CD4-positive, alpha-beta memory T cell (primary cell): ENCODE measurements at regions not wholly inside any gene's neighbourhood (a gene's known extent, or its start where the extent isn't known, plus 50 kb on each side); places are given as distances from the start of the nearest gene placed in this dataset.

Experiments
- CTCF ChIA-PET: fragments of 350-600 bp; sonication (Branson Sonifier 250); formaldehyde crosslinking; loops from one replicate; lab custom pipeline; 2021; ENCODE audit warnings: inconsistent platforms; ENCODE audit not compliant: partially characterized antibody; lab: Charles Lee
- POLR2A ChIA-PET: fragments of 350-600 bp; sonication (Branson Sonifier 250); formaldehyde crosslinking; loops from one replicate; lab custom pipeline; 2021; ENCODE audit not compliant: partially characterized antibody; lab: Charles Lee
- DNase-seq, 5 donors: peaks; one replicate each; pipeline versions ENCODE4 v3.0.0 to v3.0.0-alpha.2; 2020 to 2022; ENCODE audit warnings: mixed read lengths in 1 of 5
- H3K27ac ChIP-seq: one replicate; pipeline ENCODE4 v1.7.0; 2013; ENCODE audit warnings: low read depth, low read length
- H3K27me3 ChIP-seq: 2 replicates; pipeline ENCODE4 v1.7.0; 2013; ENCODE audit warnings: mild to moderate bottlenecking, low read length, moderate library complexity; ENCODE audit not compliant: insufficient read depth
- H3K36me3 ChIP-seq: 2 replicates; pipeline ENCODE4 v1.7.0; 2013; ENCODE audit warnings: mild to moderate bottlenecking, low read length, moderate library complexity; ENCODE audit not compliant: insufficient read depth
- H3K4me1 ChIP-seq: 2 replicates; pipeline ENCODE4 v1.7.0; 2013; ENCODE audit warnings: mild to moderate bottlenecking, low read length, moderate library complexity; ENCODE audit not compliant: insufficient read depth
- H3K4me3 ChIP-seq, 2 donors: one replicate each; pipeline ENCODE4 v1.7.0; 2013; ENCODE audit warnings: low read length in 2 of 2, mild to moderate bottlenecking in 1 of 2
- H3K9me3 ChIP-seq, 2 donors: one replicate each; pipeline ENCODE4 v1.7.0; 2013; ENCODE audit warnings: low read length in 2 of 2, control low read depth in 1 of 2; ENCODE audit not compliant: control insufficient read depth in 1 of 2
- H3K27ac Mint-ChIP-seq, 7 donors: one replicate each; pipeline ENCODE4 v1.8.0; 2020 to 2021; ENCODE audit warnings: mixed read lengths in 7 of 7, mild to moderate bottlenecking in 6 of 7, inconsistent platforms in 3 of 7, moderate library complexity in 3 of 7
- H3K27me3 Mint-ChIP-seq, 2 donors: one replicate each; pipeline ENCODE4 v1.8.0; 2020 to 2021; ENCODE audit warnings: mixed read lengths in 2 of 2
- H3K36me3 Mint-ChIP-seq, 2 donors: one replicate each; pipeline ENCODE4 v1.8.0; 2020 to 2021; ENCODE audit warnings: mixed read lengths in 2 of 2, inconsistent platforms in 1 of 2, mild to moderate bottlenecking in 1 of 2
- H3K4me1 Mint-ChIP-seq, 4 donors: one replicate each; pipeline ENCODE4 v1.8.0; 2020 to 2021; ENCODE audit warnings: mixed read lengths in 4 of 4, mild to moderate bottlenecking in 1 of 4
- H3K4me3 Mint-ChIP-seq, 8 donors: one replicate each; pipeline ENCODE4 v1.8.0; 2020 to 2021; ENCODE audit warnings: mixed read lengths in 8 of 8, mild to moderate bottlenecking in 7 of 8, moderate library complexity in 6 of 8, inconsistent platforms in 3 of 8
- H3K9me3 Mint-ChIP-seq, 8 donors: one replicate each; pipeline ENCODE4 v1.8.0; 2020 to 2021; ENCODE audit warnings: mixed read lengths in 8 of 8, mild to moderate bottlenecking in 5 of 8, inconsistent platforms in 3 of 8, moderate library complexity in 1 of 8
- intact Hi-C: fragments of 100-400 bp; cut with micrococcal nuclease; formaldehyde crosslinking; loops from one replicate; pipeline ENCODE4 v1.15.1; 2023

- Histone ChIP-seq H3K27ac (no peak overlapping the region), H3K4me1 (no peaks in the 10 kb centered on the region), H3K36me3 (no peaks in the 10 kb centered on the region), H3K27me3 (no peaks in the 10 kb centered on the region), H3K9me3 (peaks cover 0 to 3% of the 10 kb centered on the region in 2 donors), H3K4me3 (no peak overlapping the region)
- H3K27me3 Mint-ChIP-seq: peaks cover 6 to 16% of the 10 kb centered on the region in 2 donors
- intact Hi-C loops: no loop called here
- H3K27ac Mint-ChIP-seq: no peak overlapping the region
- POLR2A ChIA-PET: no interaction called here
- no peaks in the 10 kb centered on the region for H3K4me1 Mint-ChIP-seq
- CTCF ChIA-PET: no interaction called here
- no peaks in the 10 kb centered on the region for H3K36me3 Mint-ChIP-seq
- peaks cover 0 to 29% (median 13%) of the 10 kb centered on the region in 8 donors for H3K9me3 Mint-ChIP-seq
- DNase-seq: no peak
- no peak overlapping the region for H3K4me3 Mint-ChIP-seq
Measured at GRCh38 chr2:88811233-88811632, 119.8 kb downstream of the RPIA start.

GRCh38 chr2:88811681-88812080, 120.2 kb downstream of the RPIA start:
- H3K36me3 Mint-ChIP-seq: no peaks in the 10 kb centered on the region

GRCh38 chr2:88813612-88814011, 122.1 kb downstream of the RPIA start:
- Histone ChIP-seq H3K4me1 (no peaks in the 10 kb centered on the region), H3K27me3 (no peaks in the 10 kb centered on the region), H3K27ac (no peak overlapping the region), H3K36me3 (no peaks in the 10 kb centered on the region), H3K4me3 (no peak overlapping the region), H3K9me3 (peaks cover 0 to 3% of the 10 kb centered on the region in 2 donors)
- intact Hi-C loops: no loop called here
- H3K4me1 Mint-ChIP-seq: no peaks in the 10 kb centered on the region
- POLR2A ChIA-PET: no interaction called here
- CTCF ChIA-PET: no interaction called here
- DNase-seq: no peak
- H3K4me3 Mint-ChIP-seq: no peak overlapping the region
- H3K27me3 Mint-ChIP-seq: peaks cover 2 to 6% of the 10 kb centered on the region in 2 donors
- no peaks in the 10 kb centered on the region for H3K36me3 Mint-ChIP-seq
- peak overlapping the region in 1 of 7 donors; percentile 54 for H3K27ac Mint-ChIP-seq
- H3K9me3 Mint-ChIP-seq: peaks cover 0 to 45% (median 21%) of the 10 kb centered on the region in 8 donors

More at GRCh38 chr2:88811681-88812080, 120.2 kb downstream of the RPIA start:
- Histone ChIP-seq H3K4me3 (no peak overlapping the region), H3K27ac (no peak overlapping the region), H3K4me1 (no peaks in the 10 kb centered on the region), H3K9me3 (peaks cover 0 to 3% of the 10 kb centered on the region in 2 donors), H3K36me3 (no peaks in the 10 kb centered on the region), H3K27me3 (no peaks in the 10 kb centered on the region)
- intact Hi-C loops: no loop called here
- DNase-seq: no peak
- peaks cover 6 to 16% of the 10 kb centered on the region in 2 donors for H3K27me3 Mint-ChIP-seq
- no peak overlapping the region for H3K27ac Mint-ChIP-seq
- no peak overlapping the region for H3K4me3 Mint-ChIP-seq
- POLR2A ChIA-PET: no interaction called here
- no peaks in the 10 kb centered on the region for H3K4me1 Mint-ChIP-seq
- CTCF ChIA-PET: no interaction called here
- peaks cover 0 to 33% (median 17%) of the 10 kb centered on the region in 8 donors for H3K9me3 Mint-ChIP-seq

GRCh38 chr2:88815282-88815681, 123.8 kb downstream of the RPIA start:
- Histone ChIP-seq H3K27ac (no peak overlapping the region), H3K36me3 (no peaks in the 10 kb centered on the region), H3K4me3 (no peak overlapping the region), H3K9me3 (peaks cover 0 to 3% of the 10 kb centered on the region in 2 donors), H3K4me1 (no peaks in the 10 kb centered on the region), H3K27me3 (no peaks in the 10 kb centered on the region)
- Mint-ChIP-seq H3K27me3 (peaks cover 2 to 4% of the 10 kb centered on the region in 2 donors), H3K9me3 (peaks cover 0 to 46% (median 21%) of the 10 kb centered on the region in 8 donors), H3K27ac (no peak overlapping the region), H3K36me3 (no peaks in the 10 kb centered on the region), H3K4me3 (no peak overlapping the region), H3K4me1 (no peaks in the 10 kb centered on the region)
- CTCF ChIA-PET: no interaction called here
- no peak for DNase-seq
- POLR2A ChIA-PET: no interaction called here
- intact Hi-C loops: no loop called here

GRCh38 chr2:88815697-88816096, 124.2 kb downstream of the RPIA start:
- DNase-seq: no peak
- Histone ChIP-seq H3K4me1 (no peaks in the 10 kb centered on the region), H3K27ac (no peak overlapping the region), H3K36me3 (no peaks in the 10 kb centered on the region), H3K27me3 (no peaks in the 10 kb centered on the region), H3K4me3 (no peak overlapping the region), H3K9me3 (peaks cover 0 to 3% of the 10 kb centered on the region in 2 donors)
- Mint-ChIP-seq H3K4me1 (no peaks in the 10 kb centered on the region), H3K36me3 (no peaks in the 10 kb centered on the region), H3K9me3 (peaks cover 0 to 46% (median 21%) of the 10 kb centered on the region in 8 donors), H3K4me3 (no peak overlapping the region), H3K27ac (no peak overlapping the region), H3K27me3 (peaks cover 2 to 4% of the 10 kb centered on the region in 2 donors)
- POLR2A ChIA-PET: no interaction called here
- CTCF ChIA-PET: no interaction called here
- intact Hi-C loops: no loop called here

GRCh38 chr2:88818381-88818780, 126.9 kb downstream of the RPIA start:
- no peak for DNase-seq
- ChIA-PET CTCF (no interaction called here), POLR2A (no interaction called here)
- Histone ChIP-seq H3K27ac (no peak overlapping the region), H3K36me3 (no peaks in the 10 kb centered on the region), H3K4me3 (no peak overlapping the region), H3K9me3 (peaks cover 0 to 3% of the 10 kb centered on the region in 2 donors), H3K27me3 (no peaks in the 10 kb centered on the region), H3K4me1 (no peaks in the 10 kb centered on the region)
- Mint-ChIP-seq H3K4me1 (no peaks in the 10 kb centered on the region), H3K27ac (no peak overlapping the region), H3K4me3 (no peak overlapping the region), H3K9me3 (peaks cover 0 to 40% (median 19%) of the 10 kb centered on the region in 8 donors), H3K27me3 (peaks cover 0 to 5% of the 10 kb centered on the region in 2 donors), H3K36me3 (no peaks in the 10 kb centered on the region)
- intact Hi-C loops: no loop called here

GRCh38 chr2:88824951-88825350, 133.5 kb downstream of the RPIA start:
- Histone ChIP-seq H3K27ac (no peak overlapping the region), H3K36me3 (no peaks in the 10 kb centered on the region), H3K9me3 (no peaks in the 10 kb centered on the region), H3K27me3 (no peaks in the 10 kb centered on the region), H3K4me3 (no peak overlapping the region), H3K4me1 (no peaks in the 10 kb centered on the region)
- intact Hi-C loops: no loop called here
- H3K4me1 Mint-ChIP-seq: no peaks in the 10 kb centered on the region
- POLR2A ChIA-PET: no interaction called here
- CTCF ChIA-PET: no interaction called here
- H3K4me3 Mint-ChIP-seq: no peak overlapping the region
- no peak for DNase-seq
- peaks cover 7 to 8% of the 10 kb centered on the region in 2 donors for H3K27me3 Mint-ChIP-seq
- H3K9me3 Mint-ChIP-seq: peaks cover 0 to 4% (median 0%) of the 10 kb centered on the region in 8 donors
- no peaks in the 10 kb centered on the region for H3K36me3 Mint-ChIP-seq
- no peak overlapping the region for H3K27ac Mint-ChIP-seq

GRCh38 chr2:88826399-88826798, 134.9 kb downstream of the RPIA start:
- intact Hi-C loops: no loop called here
- peaks cover 0 to 4% (median 0%) of the 10 kb centered on the region in 8 donors for H3K9me3 Mint-ChIP-seq
- POLR2A ChIA-PET: no interaction called here
- H3K27ac ChIP-seq: no peak overlapping the region
- H3K4me3 ChIP-seq: no peak overlapping the region
- no peak for DNase-seq
- H3K36me3 ChIP-seq: no peaks in the 10 kb centered on the region
- H3K36me3 Mint-ChIP-seq: no peaks in the 10 kb centered on the region
- H3K4me1 Mint-ChIP-seq: no peaks in the 10 kb centered on the region
- H3K27me3 Mint-ChIP-seq: peaks cover 7 to 8% of the 10 kb centered on the region in 2 donors
- no peaks in the 10 kb centered on the region for H3K9me3 ChIP-seq
- no peak overlapping the region for H3K4me3 Mint-ChIP-seq
- H3K27me3 ChIP-seq: no peaks in the 10 kb centered on the region
- CTCF ChIA-PET: no interaction called here
- H3K27ac Mint-ChIP-seq: no peak overlapping the region
- no peaks in the 10 kb centered on the region for H3K4me1 ChIP-seq
